GM12878 (cell line): ENCODE measurements at regions not wholly inside any gene's neighbourhood (a gene's known extent, or its start where the extent isn't known, plus 50 kb on each side); places are given as distances from the start of the nearest gene placed in this dataset.

Experiments used
- ATAC-seq: fragments of 200-7000 bp; cut with Tn5 transposase; 3 replicates; pipeline ENCODE4 v1.9.1; 2020; ENCODE audit warnings: mild to moderate bottlenecking, moderate library complexity
- BruUV-seq: library from RNA; stranded (reverse); fragments of 400-500 nt; replicated peaks from 2 replicates; lab custom pipeline; 2021; lab: Mats Ljungman, UMichigan
- CTCF ChIA-PET: fragments of 300-600 bp; sonication (Branson Sonifier 250); formaldehyde crosslinking; extraction: SDS; loops from one replicate; lab custom pipeline; 2021; ENCODE audit warnings: inconsistent platforms; lab: Yijun Ruan, JAX
- POLR2A ChIA-PET: fragments of 350-600 bp; formaldehyde crosslinking; extraction: SDS; loops from one replicate; lab custom pipeline; 2021; ENCODE audit warnings: inconsistent platforms; lab: Charles Lee
- RAD21 ChIA-PET: fragments of 300-600 bp; sonication (Branson Sonifier 250); formaldehyde crosslinking; loops from one replicate; lab custom pipeline; 2023; ENCODE audit warnings: antibody characterized with exemption; ENCODE audit not compliant: unreplicated experiment; lab: Charles Lee
- SMC1A ChIA-PET: fragments of 300-600 bp; sonication (Branson Sonifier 250); formaldehyde crosslinking; loops from one replicate; lab custom pipeline; 2023; ENCODE audit not compliant: unreplicated experiment, uncharacterized antibody; lab: Charles Lee
- DNase-seq: peaks from one replicate; pipeline ENCODE4 v3.0.0-alpha.2; 2011; ENCODE audit warnings: low read depth, low spot score
- FAIRE-seq: peaks from 3 replicates; lab custom pipeline; 2011; peaks lifted over from hg19 to GRCh38; lab: Jason Lieb, UNC
- H2AFZ ChIP-seq: 2 replicates; pipeline ENCODE4 v1.6.0; 2011; ENCODE audit warnings: low read depth, low read length, control low read depth; ENCODE audit not compliant: control insufficient read depth
- H3K27ac ChIP-seq: 2 replicates; pipeline ENCODE4 v1.5.1; 2011; ENCODE audit warnings: control low read depth; ENCODE audit not compliant: control insufficient read depth, insufficient read depth
- H3K27me3 ChIP-seq, 2 experiments: replicated peaks in 1 of 2; 2 replicates each; pipeline versions ENCODE4 v1.6.0 to v1.6.1; 2011; ENCODE audit warnings: low read length in 1 of 2; ENCODE audit not compliant: control insufficient read depth in 2 of 2, insufficient read depth in 2 of 2
- H3K36me3 ChIP-seq, 2 experiments: 2 replicates each; pipeline ENCODE4 v1.5.1; 2011; ENCODE audit warnings: low read length in 1 of 2; ENCODE audit not compliant: control insufficient read depth in 2 of 2, insufficient read depth in 2 of 2
- H3K4me1 ChIP-seq: 2 replicates; pipeline ENCODE4 v1.6.1; 2011; ENCODE audit warnings: mild to moderate bottlenecking, low read length, moderate library complexity, mixed read lengths; ENCODE audit not compliant: control insufficient read depth, insufficient read depth
- H3K4me2 ChIP-seq: 2 replicates; pipeline ENCODE4 v1.6.0; 2011; ENCODE audit warnings: control low read depth; ENCODE audit not compliant: control insufficient read depth, insufficient read depth
- H3K4me3 ChIP-seq: fragments of 200-600 bp; sonication (generic); 2 replicates; pipeline ENCODE4 v1.5.1; 2016
- H3K79me2 ChIP-seq: 2 replicates; pipeline ENCODE4 v1.6.0; 2011; ENCODE audit warnings: low read length; ENCODE audit not compliant: control insufficient read depth, insufficient read depth
- H3K9ac ChIP-seq: 2 replicates; pipeline ENCODE4 v1.8.0; 2011; ENCODE audit warnings: low read length, control low read depth, mixed read lengths; ENCODE audit not compliant: control insufficient read depth, insufficient read depth
- H3K9me3 ChIP-seq: replicated peaks from 3 replicates; pipeline ENCODE4 v1.5.1; 2011; ENCODE audit warnings: mild to moderate bottlenecking, low read length; ENCODE audit not compliant: control insufficient read depth, insufficient read depth
- H4K20me1 ChIP-seq: 2 replicates; pipeline ENCODE4 v1.6.0; 2011; ENCODE audit not compliant: control insufficient read depth, insufficient read depth
- CEBPB ChIP-seq, 2 experiments: fragments of 150-350 bp in 1 of 2; IDR thresholded peaks; 2 replicates each; pipeline ENCODE4 v1.6.1; 2012 to 2014; ENCODE audit warnings: low read depth in 2 of 2, low read length in 2 of 2, borderline replicate concordance in 1 of 2, inconsistent platforms in 1 of 2
- DPF2 ChIP-seq: fragments of 450-650 bp; IDR thresholded peaks from 2 replicates; pipeline ENCODE4 v1.6.1; 2017; ENCODE audit warnings: mild to moderate bottlenecking
- EGR1 ChIP-seq, 2 experiments: IDR thresholded peaks; 1 replicate in 1 of 2; 2 replicates in 1 of 2; pipeline ENCODE4 v1.6.1; 2011 to 2012; ENCODE audit warnings: low read depth in 2 of 2, low read length in 2 of 2, borderline replicate concordance in 1 of 2, mild to moderate bottlenecking in 1 of 2, moderate library complexity in 1 of 2
- PML ChIP-seq: IDR thresholded peaks from 2 replicates; pipeline ENCODE4 v1.6.1; 2012; ENCODE audit warnings: low read length, inconsistent platforms
- RAD21 ChIP-seq: IDR thresholded peaks from 2 replicates; pipeline ENCODE4 v1.6.1; 2011; ENCODE audit warnings: mild to moderate bottlenecking, low read depth, low read length, moderate library complexity; ENCODE audit not compliant: insufficient read depth
- RCOR1 ChIP-seq: conservative IDR thresholded peaks from 2 replicates; pipeline ENCODE4 v1.6.1; 2012; ENCODE audit warnings: low read depth, low read length, improper control_type of control experiment
- RUNX3 ChIP-seq: IDR thresholded peaks from 2 replicates; pipeline ENCODE4 v1.6.1; 2012; ENCODE audit warnings: low read length, inconsistent platforms
- SRF ChIP-seq, 2 experiments: IDR thresholded peaks; 2 replicates each; pipeline ENCODE4 v1.6.1; 2011; ENCODE audit warnings: low read depth in 2 of 2, low read length in 2 of 2, mild to moderate bottlenecking in 1 of 2, moderate library complexity in 1 of 2
- STAT1 ChIP-seq: fragments of 450-650 bp; conservative IDR thresholded peaks from 2 replicates; pipeline ENCODE4 v1.6.1; 2014; ENCODE audit warnings: antibody characterized with exemption, mild to moderate bottlenecking
- WGBS: methylation state at CpG from one replicate; pipeline ENCODE4 v1.1.6; 2016; ENCODE audit warnings: low lambda C conversion rate; ENCODE audit not compliant: insufficient replicate concordance, insufficient coverage; ENCODE audit errors: missing lambda C conversion rate; 5-methylcytosine and 5-hydroxymethylcytosine counted together
- in situ Hi-C: fragments of 300-500 bp; cut with MboI; formaldehyde crosslinking; loops from 9 replicates; pipeline ENCODE4 v1.14.3; 2018; ENCODE audit warnings: mixed read lengths
- intact Hi-C: fragments of 100-400 bp; cut with micrococcal nuclease; formaldehyde crosslinking; loops from one replicate; pipeline ENCODE4 v1.14.2; 2022; ENCODE audit not compliant: unreplicated experiment
- TF ChIP-seq, protein P1 (sequence below): IDR thresholded peaks from 2 replicates; pipeline ENCODE4 v1.6.1; 2012; ENCODE audit warnings: improper control_type of control experiment, low read depth, low read length; ENCODE audit not compliant: insufficient replicate concordance
- TF ChIP-seq, protein P2 (sequence below): fragments of 150-350 bp; IDR thresholded peaks from 2 replicates; pipeline ENCODE4 v1.6.1; 2016; ENCODE audit warnings: low read depth, low read length
- TF ChIP-seq, protein P3 (sequence below): fragments of 150-350 bp; IDR thresholded peaks from 2 replicates; pipeline ENCODE4 v1.6.1; 2014; ENCODE audit warnings: mild to moderate bottlenecking, low read depth, low read length

DNA sequence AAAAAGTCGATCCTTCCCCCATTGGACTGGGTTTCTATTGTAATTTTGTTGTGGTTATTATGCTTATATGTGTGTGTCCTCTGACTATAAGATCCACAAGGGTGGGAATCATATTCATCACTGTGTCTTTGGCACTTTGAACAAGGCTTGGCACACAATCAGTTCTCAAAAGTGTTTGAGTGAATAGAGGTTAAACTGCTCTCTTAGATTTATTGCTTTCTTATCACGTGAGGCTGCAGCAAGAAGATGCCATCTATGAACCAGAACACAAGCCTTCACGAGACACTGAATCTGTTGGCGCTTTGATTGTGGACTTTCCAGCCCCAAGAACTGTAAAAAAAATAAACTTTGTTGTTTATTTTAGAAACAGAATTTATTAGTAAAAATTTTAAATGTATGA lies 295.0 kb upstream of the MDFIC2 start:
- 15% methylated on average over 4 of the region's 4 CpGs for WGBS
- Histone ChIP-seq H4K20me1 (no peaks in the 10 kb centered on the region), H3K4me1 (no peaks in the 10 kb centered on the region), H3K36me3 (no peaks in the 10 kb centered on the region), H3K9me3 (no peaks in the 10 kb centered on the region), H3K27ac (no peak overlapping the region), H2AFZ (no peak overlapping the region), H3K4me2 (no peak overlapping the region), H3K9ac (no peak overlapping the region), H3K79me2 (no peaks in the 10 kb centered on the region), H3K27me3 (no peaks in the 10 kb centered on the region), H3K4me3 (no peak overlapping the region)
- ChIA-PET SMC1A (no interaction called here), CTCF (no interaction called here), POLR2A (no interaction called here), RAD21 (no interaction called here)
- in situ Hi-C loops (no loop called here), intact Hi-C loops (no loop called here)
- DNase-seq = no peak
- BruUV-seq = no TSS peak
- no peak for ATAC-seq
- FAIRE-seq = no peak
- TF ChIP-seq DPF2 (no peak), EGR1 (IDR thresholded peaks at IDR 0.05; ENCODE audit: borderline replicate concordance in 1 of 2, low read depth in 2 of 2, low read length in 2 of 2) (no peak), STAT1 (no peak), PML (no peak), CEBPB (IDR thresholded peaks at IDR 0.05; ENCODE audit: borderline replicate concordance in 1 of 2, low read depth in 2 of 2, low read length in 2 of 2) (no peak), RCOR1 (no peak), RUNX3 (no peak), RAD21 (no peak), SRF (IDR thresholded peaks at IDR 0.05; ENCODE audit: low read depth in 2 of 2, low read length in 2 of 2) (no peak)
- TF ChIP-seq, protein P1, sequence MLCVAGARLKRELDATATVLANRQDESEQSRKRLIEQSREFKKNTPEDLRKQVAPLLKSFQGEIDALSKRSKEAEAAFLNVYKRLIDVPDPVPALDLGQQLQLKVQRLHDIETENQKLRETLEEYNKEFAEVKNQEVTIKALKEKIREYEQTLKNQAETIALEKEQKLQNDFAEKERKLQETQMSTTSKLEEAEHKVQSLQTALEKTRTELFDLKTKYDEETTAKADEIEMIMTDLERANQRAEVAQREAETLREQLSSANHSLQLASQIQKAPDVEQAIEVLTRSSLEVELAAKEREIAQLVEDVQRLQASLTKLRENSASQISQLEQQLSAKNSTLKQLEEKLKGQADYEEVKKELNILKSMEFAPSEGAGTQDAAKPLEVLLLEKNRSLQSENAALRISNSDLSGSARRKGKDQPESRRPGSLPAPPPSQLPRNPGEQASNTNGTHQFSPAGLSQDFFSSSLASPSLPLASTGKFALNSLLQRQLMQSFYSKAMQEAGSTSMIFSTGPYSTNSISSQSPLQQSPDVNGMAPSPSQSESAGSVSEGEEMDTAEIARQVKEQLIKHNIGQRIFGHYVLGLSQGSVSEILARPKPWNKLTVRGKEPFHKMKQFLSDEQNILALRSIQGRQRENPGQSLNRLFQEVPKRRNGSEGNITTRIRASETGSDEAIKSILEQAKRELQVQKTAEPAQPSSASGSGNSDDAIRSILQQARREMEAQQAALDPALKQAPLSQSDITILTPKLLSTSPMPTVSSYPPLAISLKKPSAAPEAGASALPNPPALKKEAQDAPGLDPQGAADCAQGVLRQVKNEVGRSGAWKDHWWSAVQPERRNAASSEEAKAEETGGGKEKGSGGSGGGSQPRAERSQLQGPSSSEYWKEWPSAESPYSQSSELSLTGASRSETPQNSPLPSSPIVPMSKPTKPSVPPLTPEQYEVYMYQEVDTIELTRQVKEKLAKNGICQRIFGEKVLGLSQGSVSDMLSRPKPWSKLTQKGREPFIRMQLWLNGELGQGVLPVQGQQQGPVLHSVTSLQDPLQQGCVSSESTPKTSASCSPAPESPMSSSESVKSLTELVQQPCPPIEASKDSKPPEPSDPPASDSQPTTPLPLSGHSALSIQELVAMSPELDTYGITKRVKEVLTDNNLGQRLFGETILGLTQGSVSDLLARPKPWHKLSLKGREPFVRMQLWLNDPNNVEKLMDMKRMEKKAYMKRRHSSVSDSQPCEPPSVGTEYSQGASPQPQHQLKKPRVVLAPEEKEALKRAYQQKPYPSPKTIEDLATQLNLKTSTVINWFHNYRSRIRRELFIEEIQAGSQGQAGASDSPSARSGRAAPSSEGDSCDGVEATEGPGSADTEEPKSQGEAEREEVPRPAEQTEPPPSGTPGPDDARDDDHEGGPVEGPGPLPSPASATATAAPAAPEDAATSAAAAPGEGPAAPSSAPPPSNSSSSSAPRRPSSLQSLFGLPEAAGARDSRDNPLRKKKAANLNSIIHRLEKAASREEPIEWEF = no peak
- TF ChIP-seq, protein P2, sequence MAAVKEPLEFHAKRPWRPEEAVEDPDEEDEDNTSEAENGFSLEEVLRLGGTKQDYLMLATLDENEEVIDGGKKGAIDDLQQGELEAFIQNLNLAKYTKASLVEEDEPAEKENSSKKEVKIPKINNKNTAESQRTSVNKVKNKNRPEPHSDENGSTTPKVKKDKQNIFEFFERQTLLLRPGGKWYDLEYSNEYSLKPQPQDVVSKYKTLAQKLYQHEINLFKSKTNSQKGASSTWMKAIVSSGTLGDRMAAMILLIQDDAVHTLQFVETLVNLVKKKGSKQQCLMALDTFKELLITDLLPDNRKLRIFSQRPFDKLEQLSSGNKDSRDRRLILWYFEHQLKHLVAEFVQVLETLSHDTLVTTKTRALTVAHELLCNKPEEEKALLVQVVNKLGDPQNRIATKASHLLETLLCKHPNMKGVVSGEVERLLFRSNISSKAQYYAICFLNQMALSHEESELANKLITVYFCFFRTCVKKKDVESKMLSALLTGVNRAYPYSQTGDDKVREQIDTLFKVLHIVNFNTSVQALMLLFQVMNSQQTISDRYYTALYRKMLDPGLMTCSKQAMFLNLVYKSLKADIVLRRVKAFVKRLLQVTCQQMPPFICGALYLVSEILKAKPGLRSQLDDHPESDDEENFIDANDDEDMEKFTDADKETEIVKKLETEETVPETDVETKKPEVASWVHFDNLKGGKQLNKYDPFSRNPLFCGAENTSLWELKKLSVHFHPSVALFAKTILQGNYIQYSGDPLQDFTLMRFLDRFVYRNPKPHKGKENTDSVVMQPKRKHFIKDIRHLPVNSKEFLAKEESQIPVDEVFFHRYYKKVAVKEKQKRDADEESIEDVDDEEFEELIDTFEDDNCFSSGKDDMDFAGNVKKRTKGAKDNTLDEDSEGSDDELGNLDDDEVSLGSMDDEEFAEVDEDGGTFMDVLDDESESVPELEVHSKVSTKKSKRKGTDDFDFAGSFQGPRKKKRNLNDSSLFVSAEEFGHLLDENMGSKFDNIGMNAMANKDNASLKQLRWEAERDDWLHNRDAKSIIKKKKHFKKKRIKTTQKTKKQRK = no peak
- TF ChIP-seq, protein P3, sequence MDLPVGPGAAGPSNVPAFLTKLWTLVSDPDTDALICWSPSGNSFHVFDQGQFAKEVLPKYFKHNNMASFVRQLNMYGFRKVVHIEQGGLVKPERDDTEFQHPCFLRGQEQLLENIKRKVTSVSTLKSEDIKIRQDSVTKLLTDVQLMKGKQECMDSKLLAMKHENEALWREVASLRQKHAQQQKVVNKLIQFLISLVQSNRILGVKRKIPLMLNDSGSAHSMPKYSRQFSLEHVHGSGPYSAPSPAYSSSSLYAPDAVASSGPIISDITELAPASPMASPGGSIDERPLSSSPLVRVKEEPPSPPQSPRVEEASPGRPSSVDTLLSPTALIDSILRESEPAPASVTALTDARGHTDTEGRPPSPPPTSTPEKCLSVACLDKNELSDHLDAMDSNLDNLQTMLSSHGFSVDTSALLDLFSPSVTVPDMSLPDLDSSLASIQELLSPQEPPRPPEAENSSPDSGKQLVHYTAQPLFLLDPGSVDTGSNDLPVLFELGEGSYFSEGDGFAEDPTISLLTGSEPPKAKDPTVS = no peak
